Ovary (tissue), 3 donors: ENCODE measurements at regions not wholly inside any gene's neighbourhood (a gene's known extent, or its start where the extent isn't known, plus 50 kb on each side); places are given as distances from the start of the nearest gene placed in this dataset.

Experiments used
- CTCF ChIP-seq, 3 donors: fragments of 450-650 bp in 2 of 3; fragments of 200-600 bp in 1 of 3; IDR thresholded peaks; one replicate each; pipeline versions ENCODE4 v1.5.1 to v1.8.0; 2016 to 2022; ENCODE audit warnings: antibody characterized with exemption in 3 of 3, mild to moderate bottlenecking in 1 of 3
- EP300 ChIP-seq: sonication (generic); formaldehyde crosslinking; IDR thresholded peaks from one replicate; pipeline ENCODE4 v1.6.1; 2017; ENCODE audit warnings: antibody characterized with exemption
- POLR2A ChIP-seq: fragments of 450-650 bp; IDR thresholded peaks from one replicate; pipeline ENCODE4 v1.6.1; 2017; ENCODE audit warnings: antibody characterized with exemption, mild to moderate bottlenecking, moderate library complexity
- donor health status: DM: no; HTN: no; CAD: no.

DNA sequence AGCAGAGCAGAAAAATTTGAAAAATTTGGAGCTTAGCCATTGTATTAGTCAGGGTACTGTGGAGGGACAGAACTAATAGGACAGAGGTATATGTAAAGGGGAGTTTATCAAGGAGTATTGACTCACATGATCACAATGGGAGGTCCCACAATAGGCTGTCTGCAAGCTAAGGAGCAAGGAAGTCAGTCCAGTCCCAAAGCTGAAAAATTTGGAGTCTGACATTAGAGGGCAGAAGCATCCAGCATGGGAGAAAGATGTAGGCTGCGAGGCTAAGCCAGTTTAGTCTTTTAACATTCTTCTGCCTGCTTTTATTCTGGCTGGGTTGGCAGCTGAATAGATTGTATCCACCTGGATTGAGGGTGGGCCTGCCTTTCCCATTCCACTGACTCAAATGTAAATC is 82.0 kb downstream of the SMPDL3A start:
- TF ChIP-seq CTCF (IDR thresholded peaks at IDR 0.05) (no peak), POLR2A (no peak), EP300 (no peak)
